COLO829 (cell line): ENCODE measurements at regions not wholly inside any gene's neighbourhood (a gene's known extent, or its start where the extent isn't known, plus 50 kb on each side); places are given as distances from the start of the nearest gene placed in this dataset.
"Not testable (repeated sequence)": the region's sequence is repeated elsewhere in the genome, so short reads cannot be mapped to it uniquely, and the experiment has no call there.

ENCODE experiments used
- DNase-seq: peaks from one replicate; pipeline ENCODE4 v3.0.0; 2012; ENCODE audit warnings: low spot score

DNA sequence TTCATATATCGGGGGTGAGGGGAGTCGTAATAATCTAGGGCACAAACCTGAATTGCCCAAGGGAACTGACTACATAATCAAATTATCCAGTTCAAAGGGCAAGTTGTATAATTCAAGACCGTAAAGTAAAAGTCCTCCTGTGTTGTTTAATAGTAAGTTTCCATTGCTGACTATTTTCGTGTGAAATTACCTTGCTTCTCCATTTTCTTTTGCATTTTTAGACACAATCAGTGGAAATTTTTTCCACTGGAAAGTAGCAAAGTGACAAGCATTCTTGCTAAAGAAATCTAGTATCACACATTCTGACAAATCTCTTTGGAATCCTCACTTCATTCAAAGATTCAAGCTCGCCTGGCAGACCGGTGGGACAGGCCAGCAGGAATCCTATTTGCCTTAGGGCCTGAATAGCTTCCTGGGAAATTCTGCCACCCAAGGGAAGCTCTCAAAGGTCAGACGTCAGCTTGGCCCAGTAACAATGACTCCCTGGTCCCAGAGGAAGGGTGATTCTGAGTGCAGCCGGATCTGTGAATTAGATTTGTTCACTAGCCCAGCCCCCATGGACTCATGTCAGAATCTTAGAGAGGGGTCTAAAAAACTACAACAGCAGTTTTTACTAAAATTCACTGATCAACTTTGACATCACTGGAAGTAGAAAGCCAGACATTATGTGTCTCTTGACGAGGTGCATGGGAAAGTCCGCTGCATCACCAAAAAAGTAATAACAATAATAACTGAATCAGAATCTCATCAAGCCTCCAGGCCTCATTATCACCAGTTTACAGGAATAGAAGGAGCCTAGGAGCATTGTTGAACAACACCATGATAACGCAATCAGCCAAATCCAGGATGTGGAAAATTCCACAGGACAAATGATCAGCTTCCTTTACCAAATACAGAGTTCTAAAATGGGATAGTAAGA is 161.0 kb downstream of the SKIDA1 start:
- DNase-seq, result peak; percentile 83

DNA sequence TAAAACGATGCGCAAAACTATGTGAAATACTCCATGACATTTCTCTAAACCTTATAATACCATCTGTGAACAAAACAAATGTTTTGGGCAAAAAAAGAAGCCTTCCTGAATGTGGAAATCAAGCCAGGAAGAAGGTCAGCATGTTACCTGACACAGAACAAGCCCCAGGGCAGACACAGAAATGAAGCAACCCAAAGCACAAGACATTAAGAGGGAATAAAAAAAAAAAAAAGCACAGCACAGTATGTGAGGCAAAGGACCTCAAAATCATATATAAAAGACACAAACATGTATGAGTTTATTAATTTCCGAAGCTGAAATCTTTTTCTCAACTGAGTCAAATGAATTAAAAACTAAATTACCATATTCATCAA is 161.8 kb downstream of the SKIDA1 start:
- DNase-seq, result no peak

DNA sequence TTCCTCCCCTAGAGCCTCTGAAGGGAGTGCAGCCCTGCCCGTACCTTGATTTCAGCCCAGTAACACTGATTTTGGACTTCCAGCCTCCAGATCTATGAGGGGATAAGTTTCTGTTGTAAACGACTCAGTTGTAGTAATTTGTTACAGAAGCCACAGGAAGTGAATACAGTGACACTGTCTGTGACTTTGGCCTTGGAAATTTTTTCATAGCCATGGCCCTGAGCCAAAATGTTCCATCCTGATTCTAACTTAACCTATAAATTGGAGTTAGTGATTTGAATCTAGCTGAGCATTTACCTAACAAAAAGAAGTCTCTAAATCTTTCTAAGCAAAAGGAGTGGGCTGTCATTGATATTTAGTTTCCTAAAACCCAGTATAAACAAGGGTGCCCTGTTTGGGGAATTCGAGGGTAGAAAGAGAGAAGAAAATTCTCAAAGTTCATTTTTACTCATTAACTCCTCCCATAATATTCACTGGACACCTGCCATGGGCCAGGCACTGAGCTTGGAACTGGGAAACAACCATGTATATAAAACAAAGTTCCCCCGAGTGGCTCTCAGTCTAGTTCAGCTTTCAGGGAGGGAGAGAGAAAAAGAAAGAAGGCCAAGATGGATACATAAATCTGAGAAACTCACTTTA is 162.3 kb downstream of the SKIDA1 start:
- DNase-seq, result no peak

DNA sequence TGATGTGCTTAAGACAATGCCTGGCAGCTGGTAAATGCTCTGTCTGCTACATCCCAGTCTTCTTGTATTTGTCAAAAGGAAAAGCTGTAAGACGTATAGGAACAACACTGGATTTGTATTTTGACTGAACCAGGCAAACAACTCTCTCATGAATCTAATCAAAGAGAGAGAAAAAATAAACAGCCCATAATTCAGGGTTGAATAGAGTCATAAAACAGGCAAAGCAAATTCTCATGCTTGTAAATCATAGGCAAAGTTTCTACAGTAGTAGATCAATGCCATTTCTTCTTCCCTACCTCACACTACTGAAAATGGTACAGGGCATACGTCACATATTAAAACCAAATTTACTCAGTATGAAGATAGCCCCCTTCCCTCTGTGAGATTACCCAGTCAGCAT is 166.3 kb downstream of the SKIDA1 start:
- DNase-seq, result no peak

DNA sequence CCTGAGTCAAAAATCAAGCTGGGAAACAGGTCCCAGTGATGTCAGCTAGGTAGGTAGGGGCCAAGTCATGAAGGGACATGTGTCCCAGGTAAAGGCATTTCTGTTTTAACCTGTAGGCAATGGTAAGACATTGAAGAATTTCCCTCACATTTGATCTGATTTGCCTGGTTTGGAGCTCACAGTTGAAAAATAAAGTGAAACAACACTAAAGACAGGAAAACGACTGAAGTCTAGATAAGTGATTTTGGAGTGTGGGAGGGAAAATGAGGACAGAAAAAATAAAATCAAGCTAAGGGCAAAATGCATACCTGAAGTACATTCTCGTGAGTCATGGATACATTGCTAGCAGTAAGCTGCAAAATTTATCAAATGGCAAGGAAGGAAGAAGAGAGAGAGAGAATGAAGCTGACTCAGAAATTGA is 169.9 kb downstream of the SKIDA1 start:
- no peak for DNase-seq

DNA sequence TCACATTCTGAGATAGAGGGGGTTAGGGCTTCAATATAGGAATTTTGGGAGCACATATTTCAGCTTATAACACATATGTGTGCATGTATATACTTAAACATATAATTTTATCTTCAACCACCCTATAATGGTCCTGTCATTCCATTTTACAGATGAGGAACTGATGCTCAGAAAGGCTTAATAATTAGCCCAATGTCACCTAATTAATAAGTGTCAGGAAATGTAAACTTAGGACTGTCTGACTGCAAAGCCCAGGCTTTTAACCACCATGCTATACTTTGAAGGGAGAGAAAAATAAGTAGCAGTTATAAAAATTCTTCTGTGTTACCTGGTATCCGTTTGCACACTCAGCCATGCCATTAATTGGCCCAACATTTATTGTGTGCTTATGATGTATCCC is 172.6 kb downstream of the SKIDA1 start:
- DNase-seq, result no peak

DNA sequence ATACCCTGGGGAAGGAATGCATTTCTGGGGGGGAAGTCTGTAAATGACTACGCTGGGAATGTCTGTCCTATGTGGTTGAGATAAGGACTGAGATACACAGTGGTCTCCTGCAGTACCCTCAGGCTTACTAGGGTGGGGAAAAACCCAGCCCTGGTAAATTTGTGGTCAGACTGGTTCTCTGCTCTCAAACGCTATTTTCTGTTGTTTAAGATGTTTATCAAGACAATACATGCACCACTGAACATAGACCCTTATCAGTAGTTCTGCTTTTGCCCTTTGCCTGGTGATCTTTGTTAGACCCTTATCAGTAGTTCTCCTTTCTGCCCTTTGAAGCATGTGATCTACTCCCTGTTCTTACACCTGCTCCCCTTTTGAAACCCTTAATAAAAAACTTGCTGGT is 173.9 kb downstream of the SKIDA1 start:
- DNase-seq, result not testable (repeated sequence)

DNA sequence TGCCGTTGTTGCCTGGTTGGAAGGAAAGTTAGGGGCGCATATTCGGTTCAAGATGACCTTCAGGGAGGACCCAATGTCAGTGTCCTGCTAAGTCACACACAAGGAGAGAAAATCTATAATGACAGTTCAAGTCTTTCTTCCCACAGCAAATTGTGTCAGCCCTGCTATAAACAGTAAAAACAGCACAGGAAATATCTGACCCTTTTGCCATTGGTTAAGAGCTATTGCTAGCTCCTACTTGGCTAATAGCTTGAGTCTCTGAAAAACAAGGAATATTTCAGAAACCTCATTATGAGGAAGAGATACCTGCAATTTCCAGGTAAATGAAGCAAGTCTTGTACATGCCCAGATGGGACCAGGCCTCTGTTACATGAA is 175.6 kb downstream of the SKIDA1 start:
- no peak for DNase-seq

DNA sequence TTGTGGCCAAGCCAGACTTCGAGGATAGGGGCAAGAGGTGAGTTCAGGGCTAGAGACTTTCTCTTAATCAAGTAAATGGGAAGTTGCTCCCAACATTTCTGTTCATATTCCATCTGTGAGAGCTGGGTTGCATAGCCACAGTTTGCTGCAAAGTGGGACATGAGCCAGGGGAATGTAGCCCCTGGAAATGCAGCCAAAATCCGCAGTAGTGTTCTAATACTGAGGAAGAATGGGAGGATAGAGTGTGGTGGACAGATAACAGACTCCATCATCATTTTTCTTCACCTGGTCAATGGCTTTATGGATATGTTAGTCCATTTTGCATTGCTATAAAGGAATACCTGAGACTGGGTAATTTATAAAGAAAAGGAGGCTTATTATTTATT is 177.7 kb downstream of the SKIDA1 start:
- no peak for DNase-seq

DNA sequence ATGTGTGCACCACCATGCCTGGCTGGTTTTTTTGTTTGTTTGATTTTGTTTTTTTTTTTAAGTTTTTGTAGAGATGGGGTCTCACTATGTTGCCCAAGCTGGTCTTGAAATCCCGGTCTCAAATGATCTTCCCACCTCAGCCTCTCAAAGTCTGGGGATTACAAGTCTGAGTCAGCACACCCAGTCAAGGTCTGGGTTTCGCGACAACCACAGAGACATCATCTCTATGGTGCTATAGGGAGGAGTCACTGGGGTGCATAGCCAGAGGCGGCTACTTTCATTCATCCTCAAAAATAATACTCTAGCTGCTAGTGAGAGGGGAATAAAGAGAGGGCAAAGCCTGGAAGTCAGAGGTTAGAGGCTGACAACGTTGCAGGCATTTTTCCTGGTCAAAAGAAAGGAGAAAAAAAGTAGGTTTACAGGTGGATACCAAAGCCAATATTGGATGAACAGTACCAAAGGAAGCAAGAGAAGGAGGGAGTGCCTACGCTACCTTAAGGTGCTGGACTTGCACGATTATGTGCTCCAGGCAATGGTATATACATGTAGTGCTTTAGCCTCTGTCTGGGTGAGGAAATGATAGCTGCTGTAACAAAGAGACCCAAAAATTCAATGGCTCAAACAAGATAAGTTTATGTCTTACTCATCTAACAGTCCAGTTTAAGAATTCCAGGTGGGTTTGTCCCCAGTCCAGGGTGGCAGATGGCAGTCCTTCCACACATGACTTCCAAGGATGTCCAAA is 178.3 kb downstream of the SKIDA1 start:
- no peak for DNase-seq

DNA sequence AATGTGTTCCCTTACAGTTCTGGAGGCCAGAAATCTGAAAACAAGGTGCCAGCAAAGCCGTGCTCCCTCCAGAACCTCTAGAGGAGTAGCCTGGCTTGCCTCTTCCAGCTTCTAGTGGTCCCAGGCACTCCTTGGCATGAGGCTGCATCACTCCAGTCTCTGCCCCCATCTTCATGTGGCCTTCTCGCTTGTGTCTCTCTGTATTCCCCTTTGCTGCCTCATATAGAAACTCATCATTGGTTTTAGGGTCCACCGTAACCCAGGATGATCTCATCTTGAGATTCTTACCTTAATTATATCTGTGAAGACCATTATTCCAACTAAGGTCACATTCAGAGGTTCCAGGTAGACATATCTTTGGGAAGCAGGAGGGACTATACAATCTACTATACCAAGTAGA is 182.4 kb downstream of the SKIDA1 start:
- no peak for DNase-seq

DNA sequence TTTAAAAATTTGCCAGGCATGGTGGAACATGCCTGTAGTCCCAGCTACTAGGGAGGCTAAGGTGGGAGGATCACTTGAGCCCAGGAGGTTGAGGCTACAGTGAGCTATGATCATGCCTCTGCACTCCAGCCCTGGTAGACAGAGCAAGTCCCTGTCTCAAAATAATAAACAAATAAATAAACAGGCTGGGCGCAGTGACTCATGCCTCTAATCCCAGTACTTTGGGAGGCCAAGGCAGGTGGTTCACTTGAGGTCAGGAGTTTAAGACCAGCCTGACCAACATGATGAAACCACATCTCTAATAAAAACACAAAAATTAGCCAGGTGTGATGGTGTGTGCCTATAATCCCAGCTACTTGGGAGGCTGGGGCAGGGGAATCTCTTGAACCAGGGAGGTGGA is 183.0 kb downstream of the SKIDA1 start:
- DNase-seq, result not testable (repeated sequence)

DNA sequence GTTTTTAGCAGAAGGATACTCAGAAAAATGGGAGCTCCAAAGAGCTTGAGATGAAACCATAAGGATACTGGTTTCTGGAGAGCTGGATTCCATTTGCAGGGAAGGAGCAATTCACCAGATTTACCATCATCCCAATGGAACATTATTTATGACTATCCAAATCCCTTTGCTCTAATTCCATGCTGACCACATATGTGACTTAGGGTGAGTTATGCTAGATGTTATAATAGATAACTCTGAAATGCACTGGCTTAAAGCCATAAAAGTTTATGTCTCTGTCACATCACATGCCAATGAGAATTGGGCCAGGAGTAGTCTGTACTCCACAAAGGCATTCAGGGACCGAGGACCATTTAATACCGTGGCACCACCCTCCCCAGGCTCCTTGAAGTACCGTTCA is 185.2 kb downstream of the SKIDA1 start:
- no peak for DNase-seq

DNA sequence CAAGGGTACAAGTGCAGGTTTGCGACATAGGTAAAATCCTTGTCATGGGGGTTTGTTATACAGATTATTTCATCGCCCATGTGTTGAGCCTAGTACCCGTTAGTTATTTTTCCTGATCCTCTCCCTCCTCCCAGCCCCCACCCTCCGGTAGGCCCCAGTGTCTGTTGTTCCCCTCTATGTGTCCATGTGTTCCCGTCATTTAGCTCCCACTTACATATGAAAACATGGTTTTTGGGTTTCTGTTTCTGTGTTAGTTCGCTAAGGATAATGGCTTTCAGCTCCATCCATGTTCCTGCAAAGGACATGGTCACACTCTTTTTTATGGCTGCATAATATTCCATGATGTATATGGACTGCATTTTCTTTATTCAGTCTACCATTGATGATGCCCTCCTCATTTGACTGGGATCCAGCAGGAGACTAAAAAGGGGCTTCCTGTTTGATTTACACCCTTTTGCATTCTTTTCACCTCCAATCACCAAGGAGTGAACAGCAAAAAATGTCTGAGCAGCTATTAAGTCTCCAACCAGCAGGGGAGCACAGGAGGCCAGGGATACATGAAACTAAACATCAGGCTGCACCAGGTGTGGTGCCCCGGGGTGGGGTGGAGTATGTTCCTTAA is 188.2 kb downstream of the SKIDA1 start:
- DNase-seq, result no peak

DNA sequence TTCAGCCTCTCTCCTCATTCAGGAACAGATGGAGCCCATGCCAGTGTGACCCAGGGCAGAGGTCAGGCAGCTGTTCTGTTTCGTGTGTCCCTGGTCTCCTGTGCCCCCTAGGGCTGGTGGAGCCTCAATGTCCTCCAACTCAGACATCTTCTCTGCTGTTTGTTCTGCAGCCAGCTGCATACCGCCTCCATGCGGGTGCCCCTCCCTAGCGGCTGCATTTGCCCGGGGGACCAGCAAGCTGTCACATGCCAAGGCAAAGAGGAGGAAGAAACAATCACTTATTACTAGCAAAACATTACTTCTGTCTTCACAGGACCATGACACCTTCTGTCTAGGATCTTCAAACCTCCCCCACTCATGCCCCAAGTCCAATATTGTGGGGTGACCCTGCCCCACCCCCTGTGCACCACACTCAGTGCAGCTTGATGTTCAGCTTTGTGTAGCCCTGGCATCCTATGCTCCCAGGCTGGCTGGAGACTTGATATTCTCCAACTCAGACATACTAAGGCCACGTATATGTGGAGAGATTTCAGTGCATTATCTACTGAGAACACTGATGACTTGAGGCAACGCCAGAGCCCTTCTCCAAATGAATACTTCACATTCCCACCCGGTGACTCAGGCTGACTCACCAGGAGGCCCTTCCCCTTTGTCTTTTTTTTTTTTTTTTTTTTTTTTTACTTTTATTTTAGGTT is 188.9 kb downstream of the SKIDA1 start:
- peak; percentile 96 for DNase-seq

DNA sequence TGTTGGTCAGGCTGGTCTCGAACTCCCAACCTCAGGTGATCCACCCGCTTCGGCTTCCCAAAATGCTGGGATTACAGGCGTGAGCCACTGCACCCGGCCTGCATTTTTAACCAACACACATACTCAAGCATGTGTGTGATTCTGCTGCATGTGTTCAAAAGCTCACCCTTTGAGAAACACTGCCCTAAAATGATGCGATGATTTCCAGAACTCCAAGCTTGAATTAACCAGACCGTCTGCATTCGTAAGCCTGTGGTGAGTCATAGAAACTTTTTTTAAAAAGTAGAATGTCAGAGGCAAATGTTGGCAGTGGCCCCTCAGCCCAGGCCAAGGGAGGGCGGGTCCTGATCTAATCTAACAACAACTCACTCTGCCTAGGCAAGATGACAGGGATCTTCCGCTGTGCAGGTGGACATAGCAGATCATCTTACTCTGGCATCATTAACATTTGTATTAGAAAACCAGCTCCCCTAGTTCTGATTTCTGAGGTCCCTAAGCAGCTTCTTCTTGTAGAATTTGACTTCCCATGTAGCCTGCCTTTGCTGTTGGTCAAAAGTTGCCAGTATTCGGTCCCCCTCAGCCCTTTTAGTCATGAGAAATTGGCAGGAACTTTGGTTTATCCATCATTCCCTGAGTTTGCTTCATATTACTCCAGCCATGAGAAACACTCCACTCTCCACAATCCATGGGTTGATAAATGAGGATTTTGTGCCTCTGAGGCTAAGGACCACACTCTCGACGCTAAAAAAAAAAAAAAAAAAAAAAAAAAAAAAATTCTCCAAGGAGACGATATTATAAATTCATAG is 190.4 kb downstream of the SKIDA1 start:
- peak; percentile 13 for DNase-seq

DNA sequence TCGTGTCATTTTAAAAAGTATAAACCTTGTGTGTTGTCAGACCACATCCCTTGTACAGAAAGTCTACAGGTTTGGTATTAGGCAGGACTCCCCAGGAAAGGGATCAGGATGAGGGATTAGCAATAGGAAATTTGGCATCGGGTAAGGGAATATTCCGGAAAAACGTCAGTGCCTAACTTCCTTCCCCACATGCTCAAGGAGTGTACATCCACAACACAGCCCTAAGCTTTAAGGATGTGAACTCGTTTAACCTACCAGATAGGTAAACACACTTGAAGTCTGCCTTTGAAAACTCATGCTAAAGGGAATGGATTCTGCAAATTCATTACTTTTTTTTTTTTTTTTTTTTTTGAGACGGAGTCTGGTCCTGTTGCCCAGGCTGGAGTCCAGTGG is 194.9 kb downstream of the SKIDA1 start:
- no peak for DNase-seq

DNA sequence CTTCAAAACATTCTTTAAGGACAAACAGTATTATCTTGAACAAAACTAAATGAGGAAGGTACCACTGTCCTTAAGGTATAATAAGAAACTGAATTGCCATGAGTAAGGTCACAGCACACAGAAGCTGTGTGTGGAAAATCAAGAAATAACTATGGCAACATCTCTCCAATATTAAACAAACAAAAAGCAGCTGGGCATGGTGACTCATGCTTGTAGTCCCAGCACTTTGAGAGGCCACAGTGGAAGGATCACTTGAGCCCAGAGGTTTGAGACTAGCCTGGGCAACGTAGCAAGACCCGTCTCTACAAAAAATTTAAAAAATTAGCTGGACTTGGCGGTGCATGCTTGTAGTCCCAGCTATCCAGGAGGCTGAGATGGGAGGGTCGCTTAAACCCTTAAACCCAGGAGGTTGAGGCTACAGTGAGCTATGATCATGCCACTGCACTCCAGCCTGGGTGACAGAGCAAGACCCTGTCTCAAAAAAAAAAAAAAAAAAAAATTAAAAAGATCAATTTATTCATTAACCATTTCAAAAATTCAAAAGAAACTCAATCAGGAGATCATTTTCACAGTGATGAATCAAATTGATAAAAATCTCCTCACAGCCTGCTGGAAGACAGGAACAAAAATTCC is 195.4 kb downstream of the SKIDA1 start:
- no peak for DNase-seq

DNA sequence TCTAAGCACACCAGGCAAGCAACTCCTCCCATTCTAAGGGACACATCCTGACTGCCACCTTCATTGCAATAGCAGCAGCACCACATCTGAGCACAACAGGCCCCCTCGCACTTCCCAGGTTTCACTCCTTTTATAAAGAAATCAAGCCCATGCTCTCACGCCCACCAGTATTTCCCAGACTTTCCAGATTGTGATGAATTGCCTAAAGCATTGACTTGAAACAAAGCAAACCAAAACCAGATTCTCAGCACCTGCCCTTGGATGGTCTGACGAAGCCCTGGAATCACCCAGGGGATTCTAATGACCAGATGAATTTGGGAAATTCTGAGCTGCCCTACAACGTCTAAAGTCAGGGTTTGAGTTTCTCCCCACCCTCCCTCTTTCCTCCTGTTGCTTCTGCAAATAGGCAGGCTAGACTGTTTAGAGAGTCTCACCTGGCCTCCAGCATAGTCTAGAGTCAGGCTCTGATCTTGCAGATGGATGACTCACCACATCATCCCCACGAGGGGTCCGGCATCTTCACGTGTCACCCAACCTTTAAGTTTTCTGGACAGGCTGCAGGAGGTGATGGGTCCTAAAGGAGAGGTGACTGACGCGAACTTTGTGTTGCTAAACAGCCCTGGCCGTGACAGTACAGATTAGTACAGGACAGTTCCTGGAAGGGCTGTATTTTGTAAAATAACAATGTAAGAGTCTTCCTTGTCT is 198.0 kb downstream of the SKIDA1 start:
- no peak for DNase-seq
